HG03460 (cell line): ENCODE measurements at regions not wholly inside any gene's neighbourhood (a gene's known extent, or its start where the extent isn't known, plus 50 kb on each side); places are given as distances from the start of the nearest gene placed in this dataset.
"Not testable (repeated sequence)": the region's sequence is repeated elsewhere in the genome, so short reads cannot be mapped to it uniquely, and the experiment has no call there.

ENCODE experiments used
- ATAC-seq: cut with Tn5 transposase; IDR thresholded peaks from one replicate; pipeline ENCODE4 v1.9.1; 2021; ENCODE audit not compliant: unreplicated experiment

DNA sequence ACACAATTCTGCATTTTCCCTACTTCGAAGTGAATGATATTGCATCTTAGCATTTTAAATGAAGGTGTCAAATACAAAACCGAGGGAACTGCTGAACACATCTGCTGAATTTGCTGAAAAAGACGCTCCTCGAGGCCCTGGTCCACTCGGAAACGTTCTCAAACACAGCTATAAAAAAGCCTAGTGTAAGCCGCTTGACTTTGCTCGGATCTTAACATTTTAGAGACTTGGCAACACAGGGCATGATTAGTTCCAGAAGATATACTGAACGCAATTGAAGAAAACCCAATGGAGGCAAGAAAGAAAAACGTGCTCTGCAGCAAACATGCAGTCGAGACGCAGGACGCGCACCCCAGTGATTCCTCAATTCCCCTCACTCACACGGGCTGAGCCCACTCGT lies 506.4 kb upstream of the AMELY start:
- no peak for ATAC-seq

DNA sequence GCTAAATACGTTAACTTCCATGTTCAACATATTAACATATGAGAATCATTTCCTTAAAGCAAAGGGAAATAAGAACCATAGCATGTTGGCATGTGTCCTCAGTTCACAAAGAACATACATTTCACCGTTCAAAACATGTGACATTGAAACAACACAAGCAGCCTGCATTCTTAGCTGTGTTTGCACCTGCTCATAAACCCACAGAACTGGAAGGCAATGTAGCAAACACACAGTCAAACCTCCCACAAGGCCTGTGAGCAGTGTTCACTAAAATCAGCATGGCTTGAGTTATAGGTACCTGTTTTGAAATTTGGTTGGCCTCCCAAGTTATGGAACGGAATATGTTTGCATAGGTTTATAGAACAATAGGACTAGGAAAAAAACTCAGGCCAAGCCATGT lies 504.9 kb upstream of the AMELY start:
- no peak for ATAC-seq

DNA sequence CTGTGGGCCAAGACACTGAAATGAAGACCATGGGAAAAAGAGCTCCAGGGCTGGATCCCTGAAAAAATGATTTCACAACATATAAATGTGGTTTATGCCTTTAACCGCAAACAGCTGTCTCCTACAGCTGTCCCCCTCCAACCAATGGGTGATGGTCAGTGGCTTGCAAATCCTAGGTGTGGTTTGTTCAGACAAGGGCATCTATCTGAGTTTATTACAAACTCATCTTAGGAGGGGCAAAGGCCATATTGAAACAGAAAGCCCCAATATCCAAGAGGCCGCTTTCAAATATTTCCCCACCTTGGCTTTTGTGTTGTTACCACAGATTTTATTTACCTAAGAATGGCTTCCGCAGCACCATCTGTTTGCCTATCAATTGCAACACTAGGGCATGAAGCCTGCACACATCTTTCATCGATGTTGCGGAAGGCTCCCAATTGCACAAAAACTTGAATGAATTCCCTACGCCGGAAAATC lies 503.6 kb upstream of the AMELY start:
- ATAC-seq = no peak

DNA sequence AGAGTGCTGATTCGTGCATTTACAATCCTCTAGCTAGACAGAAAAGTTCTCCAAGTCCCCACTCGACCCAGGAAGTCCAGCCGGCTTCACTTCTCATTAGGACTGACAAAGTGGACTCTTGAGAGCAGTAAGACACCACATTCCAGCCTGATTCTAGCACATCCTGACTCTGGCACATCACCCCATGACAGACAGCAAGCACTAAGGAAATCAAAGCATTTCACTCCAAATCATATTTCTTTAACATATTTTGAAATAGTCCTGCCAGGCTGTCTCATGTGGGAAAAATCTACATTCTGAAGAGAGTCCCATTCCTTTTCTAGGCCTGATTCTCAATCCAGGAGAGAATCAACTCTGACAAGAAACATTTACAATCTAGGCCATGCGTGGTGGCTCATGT lies 478.5 kb upstream of the AMELY start:
- no peak for ATAC-seq

DNA sequence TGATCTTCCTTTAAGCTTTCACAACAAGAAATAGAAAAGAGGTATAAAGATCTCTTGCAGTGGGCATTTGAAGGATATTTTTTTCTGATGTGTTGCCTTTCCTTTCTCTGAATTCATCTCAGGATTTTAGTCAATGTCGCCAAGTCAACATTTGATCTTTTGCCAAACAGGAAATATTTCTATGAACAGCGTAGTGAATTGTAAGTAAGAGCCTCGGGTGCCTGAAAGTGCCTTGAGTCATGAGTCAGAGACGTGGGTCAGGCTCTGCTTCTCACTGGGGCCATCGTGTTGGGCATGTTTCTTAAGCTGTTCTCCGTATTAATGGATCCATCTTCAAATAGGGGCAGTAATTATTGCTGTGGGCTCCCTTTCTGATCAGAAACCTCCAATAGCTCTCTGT lies 471.4 kb upstream of the AMELY start:
- no peak for ATAC-seq

DNA sequence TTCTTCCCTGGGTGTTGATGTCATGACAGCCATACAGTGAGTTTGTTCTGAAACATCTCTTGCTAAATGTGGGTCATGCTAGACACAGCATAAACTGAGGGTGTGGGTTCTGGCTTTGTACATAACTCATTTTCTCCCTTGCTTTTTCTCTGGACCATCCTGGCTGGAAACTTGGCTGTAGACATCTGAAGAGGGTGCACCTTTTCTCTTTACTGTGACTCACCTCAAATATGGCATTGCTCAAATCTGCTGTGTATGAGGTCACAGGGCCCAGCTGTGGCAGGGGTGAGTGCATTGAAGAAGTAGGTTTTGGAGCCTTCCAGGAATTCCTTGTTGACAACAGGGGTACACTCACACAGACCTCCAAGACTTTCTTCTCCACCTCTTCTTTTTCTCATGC lies 465.5 kb upstream of the AMELY start:
- no peak for ATAC-seq

DNA sequence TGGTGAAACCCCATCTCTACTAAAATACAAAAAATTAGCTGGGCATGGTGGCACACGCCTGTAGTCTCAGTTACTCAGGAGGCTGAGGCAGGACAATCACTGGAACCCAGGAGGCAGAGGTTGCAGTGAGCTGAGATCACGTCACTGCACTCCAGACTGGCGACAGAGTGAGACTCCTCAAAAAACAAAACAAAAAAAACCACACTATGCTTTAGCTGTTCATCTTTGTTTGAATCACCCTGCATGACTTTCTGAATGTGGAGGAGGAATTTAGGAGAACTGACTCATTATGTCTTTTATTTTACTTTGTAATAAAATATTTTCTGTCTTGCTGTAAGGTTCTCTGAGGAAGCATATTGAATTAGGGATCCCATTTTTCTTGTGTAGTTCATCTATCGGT lies 462.9 kb upstream of the AMELY start:
- not testable (repeated sequence) for ATAC-seq

DNA sequence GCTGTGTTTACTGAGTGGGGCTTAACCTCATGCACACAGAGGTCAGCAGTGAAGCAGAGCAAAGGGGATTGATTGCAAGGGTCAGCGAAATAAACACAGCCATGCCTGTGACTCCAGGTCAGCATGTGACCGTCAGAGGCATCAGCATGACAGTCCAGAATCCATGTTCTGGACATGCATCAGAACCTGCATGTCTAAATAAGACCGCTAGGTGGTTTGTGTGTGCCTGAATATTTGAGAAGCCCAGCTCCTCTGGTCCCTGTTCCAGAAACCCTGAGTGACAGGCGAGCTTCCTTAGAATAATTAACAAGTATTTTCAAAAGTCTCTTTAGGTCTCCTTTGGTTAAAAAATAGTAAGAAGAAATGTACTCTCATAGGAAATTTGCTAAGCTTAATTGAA lies 460.4 kb upstream of the AMELY start:
- not testable (repeated sequence) for ATAC-seq

DNA sequence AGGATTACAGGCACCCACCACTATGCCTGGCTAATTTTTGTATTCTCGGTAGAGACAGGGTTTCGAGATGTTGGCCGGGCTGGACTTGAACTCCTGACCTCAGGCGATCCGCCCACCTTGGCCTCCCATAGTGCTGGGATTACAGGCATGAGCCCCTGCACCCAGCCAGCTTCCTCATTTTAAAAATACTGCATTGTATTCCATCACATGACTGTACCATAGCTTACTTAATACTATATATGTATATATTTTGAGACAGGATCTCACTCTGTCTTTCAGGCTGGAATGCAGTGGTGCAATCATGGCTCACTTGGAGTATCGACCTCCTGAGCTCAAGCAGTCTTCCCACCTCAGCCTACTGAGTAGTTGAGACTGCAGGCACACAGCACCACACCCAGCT lies 459.5 kb upstream of the AMELY start:
- not testable (repeated sequence) for ATAC-seq

DNA sequence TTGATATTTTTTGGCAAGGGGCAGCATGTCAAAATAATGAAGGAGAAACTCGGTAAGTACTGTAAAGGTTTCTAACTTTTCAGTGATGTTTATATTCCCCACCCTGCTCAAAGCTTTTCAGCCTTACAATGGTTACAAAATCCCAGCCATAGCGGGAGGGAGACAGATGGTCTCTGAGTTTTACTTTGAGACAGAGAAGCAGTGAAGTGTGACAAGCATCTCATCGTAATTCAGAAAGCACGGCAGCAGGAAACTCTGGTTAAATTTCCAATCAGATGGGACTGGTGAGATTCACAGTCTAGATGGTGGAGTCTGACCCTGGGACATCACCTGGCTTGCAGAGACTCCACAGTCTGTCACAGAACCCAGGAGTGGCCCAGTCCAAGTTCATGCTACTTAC lies 448.0 kb upstream of the AMELY start:
- no peak for ATAC-seq

DNA sequence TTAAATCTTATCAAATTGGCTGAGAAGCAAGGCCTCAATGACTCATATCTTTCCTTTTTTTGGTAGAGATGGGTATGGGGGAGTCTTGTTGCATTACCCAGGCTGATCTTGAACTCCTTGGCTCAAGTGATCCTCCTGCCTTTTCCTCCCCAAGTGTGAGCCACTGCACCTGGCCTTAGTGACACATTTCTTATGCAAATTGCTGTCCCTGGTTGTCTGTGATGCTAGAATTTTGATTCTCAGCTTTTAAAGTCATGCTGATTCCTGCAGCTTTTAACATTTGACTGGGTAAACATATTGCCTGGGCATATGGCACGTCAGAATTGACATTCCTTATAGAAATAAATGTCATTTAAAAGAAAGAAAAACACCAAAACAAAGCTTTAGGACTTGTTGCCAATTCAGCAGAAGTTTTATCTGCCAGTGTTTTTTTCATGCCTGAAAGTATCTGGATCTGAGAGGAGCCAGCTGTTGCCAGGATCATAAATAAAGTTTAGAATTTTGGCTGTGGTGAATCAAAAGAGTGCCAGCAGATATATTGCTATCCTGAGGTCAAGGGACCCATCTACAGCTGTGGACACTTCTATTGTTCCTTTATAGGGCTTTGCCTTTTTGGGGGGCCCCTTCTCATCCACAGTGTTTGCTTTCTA lies 446.7 kb upstream of the AMELY start:
- no peak for ATAC-seq

DNA sequence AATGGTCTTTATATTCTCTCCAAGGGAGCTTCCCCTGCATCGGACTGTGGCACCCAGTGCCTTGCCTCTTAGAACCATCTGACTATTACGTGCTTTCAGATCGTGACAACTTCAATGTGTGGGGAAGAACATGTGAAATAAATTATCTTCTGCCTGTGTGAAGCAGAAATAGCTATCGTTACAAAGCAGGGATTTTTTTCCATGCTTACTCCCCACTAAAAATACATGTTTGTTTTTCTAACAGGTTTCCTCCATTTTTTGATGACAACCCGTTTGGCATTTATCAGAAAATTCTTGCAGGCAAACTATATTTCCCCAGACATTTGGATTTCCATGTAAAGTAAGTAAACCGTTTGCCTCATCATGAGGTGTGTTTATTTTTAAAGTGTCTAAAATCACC lies 444.3 kb upstream of the AMELY start:
- not testable (repeated sequence) for ATAC-seq

DNA sequence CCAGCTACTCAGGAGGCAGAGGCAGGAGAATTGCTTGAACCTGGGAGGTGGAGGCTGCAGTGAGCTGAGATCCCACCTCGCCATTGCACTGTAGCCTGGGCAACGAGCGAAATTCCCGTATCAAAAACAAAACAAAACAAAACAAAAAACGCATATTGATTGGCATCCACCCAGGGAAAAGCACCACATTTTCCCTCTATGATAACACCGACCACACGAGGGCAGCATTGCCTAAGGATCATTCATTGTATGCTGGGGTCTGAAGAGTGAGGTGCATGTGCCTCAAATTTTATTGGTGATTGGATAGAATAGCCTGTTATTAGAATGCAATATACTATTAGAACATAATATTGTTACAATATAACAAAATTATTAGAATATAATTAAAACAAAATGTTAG lies 433.1 kb upstream of the AMELY start:
- no peak for ATAC-seq

DNA sequence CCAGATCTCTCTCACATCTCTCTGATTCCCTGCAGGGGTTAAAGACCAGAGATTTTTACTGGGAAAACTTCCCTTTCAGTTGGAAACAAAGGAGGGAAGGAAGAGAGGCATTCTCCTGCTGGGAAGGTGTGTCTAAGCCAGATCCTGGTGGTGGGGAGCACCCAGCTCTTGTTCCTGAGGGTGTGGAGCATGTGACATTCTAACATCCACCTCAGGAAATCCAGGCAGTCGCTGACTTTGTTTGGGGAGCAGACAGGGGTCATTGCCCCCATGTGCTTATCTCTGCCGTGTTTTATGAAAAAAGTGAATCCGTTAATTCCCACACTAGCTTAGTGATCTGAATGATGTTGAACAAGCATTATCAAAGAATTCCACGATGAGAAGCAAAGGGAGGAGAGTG lies 431.7 kb upstream of the AMELY start:
- no peak for ATAC-seq

DNA sequence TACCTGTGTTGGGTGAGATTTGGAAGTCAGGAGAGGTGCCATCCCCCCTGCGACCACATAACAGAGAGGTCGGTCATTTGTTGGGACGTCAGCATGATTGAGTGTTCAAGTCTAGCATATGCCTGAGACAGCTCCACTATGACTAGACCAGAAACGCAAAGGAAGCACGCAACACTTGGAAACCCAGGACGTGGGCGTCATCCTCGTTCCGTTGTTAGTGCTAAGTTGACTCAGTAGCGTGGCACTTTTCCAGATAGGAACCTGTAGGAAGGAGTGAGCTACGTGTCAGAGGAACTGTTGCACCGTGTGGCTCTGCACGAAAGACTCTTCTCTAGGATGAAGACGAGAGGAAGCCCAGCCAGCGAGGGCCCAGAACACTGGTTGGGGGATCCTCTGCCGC lies 431.2 kb upstream of the AMELY start:
- not testable (repeated sequence) for ATAC-seq

DNA sequence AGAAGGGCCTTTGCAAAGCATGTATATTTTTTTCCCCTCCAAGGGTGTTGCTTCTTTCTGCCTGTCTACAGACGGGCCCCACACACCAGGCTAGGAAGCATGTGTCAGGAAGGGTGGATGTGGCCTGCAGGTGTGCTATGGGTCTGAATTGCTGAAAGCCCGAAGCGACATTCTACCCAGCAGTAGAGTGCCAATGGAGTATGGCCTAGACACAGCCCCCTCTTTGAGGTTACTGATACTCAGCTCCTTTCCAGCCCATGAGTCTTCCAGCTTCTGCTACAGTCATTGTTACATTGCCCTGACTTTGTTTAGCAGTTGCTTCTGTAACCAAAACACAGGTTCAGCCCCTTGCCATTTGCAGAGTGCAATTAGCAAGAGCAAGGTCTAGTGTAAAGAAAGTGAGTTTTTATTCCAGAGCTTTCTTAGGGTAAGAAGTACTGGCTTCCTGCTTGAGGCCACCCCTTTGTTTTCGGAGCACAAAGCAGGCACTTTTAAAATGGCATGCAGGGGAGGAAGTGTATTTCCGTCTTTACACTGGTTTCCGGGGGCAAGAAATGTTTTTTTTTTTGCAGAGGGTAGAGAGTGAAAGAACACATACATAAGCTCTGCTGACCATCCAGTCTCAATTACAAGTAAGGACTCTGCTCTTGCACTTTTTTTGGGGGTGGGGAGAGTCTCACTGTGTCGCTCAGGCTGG lies 428.0 kb upstream of the AMELY start:
- no peak for ATAC-seq

DNA sequence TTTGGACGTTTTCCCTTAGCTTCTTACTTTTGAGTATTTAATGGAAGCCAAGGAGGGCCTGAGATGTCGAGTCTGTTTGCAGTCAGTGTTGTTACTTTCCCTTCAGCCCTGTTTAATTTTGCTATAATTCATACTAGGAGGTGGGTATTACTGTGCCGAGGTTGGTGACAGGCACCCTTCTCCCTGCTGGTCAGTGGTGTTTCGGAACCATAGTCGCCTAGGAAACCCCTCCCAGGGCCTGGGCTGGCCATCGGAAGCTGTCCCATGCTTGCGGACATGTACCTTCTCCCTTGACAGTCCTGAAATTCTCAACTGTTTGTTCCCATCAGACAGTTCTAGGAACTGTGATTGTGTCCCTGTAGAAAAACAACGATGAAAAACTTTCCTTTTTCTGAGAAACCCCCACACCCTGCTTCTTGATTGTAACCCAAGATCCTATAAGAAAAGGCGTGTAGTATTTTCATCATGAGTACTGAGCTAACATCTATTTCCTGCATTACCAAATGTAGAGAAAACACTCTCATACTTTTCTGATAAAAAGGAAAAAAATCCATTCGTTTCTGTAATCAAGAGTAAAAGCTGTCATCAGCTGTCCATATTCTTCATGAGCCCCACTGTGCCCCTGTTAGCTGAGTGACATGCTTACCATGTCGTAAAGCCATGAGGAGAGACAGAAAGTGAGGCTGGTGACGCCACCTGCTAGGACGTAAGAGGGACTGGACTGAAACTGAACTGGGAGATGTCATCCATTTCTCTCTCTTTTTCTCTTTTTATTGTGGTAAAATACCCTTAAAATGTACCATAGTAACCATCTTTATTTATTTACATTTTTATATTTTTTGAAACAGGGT lies 424.7 kb upstream of the AMELY start:
- ATAC-seq = no peak

DNA sequence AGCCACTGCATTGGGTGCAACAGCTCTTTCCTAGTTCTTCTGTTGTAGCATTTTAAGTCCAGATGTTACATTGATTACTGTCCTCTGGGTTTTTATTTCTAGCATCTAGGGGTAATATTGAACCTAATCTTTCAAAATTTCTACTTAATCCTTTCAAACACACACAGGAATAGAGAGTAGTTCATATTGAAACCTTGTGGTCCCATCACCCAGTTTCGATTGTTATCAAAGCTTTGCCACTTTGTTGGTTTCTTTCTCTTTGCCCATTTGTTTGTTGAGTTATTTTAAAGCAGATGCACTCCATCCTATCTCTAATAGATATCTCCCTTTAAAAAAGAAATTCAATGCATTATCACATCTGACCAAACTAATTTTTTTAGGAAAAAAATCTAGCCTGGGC lies 422.9 kb upstream of the AMELY start:
- no peak for ATAC-seq

DNA sequence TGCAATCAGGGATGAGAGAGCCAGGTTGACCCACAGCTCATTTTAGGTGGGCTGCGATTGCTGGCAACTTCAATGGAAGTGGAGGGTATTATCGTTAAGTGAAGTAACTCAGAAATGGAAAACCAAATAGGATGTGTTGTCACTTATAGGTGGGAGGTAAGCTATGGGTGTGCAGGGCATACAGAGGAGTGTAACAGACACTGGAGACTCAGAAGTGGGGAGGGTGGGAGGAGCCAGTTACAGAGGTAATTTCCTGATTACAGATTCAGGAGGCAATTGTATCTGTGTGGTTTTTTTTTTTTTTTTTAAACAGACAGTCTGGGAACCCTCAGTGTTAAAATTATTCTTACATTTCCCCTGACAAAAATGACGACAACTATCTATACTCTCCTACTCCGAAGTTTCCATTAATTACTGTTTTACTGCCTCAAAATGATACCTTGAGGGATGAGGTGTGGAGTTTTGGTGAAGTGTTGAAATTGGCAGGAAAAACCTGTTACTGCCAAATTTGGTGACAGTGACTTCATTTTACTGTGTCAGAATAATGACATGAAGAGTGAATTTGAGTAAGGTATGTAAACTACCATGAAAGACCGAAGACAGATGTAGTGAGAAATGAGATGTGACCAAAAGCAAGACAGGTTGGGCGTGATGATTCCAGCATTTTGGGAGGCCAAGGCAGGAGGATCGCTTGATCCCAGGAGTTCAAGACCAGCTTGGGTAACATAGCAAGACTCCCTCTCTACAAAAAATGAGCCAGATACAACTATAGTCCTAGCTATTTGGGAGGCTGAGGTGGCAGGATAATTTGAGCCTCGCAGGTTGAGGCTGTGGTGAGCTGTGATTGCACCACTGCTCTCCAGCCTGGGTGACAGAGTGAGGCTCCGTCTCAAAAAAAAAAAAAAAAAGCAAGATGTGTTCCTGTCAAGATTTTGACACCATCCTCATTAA lies 415.0 kb upstream of the AMELY start:
- no peak for ATAC-seq

DNA sequence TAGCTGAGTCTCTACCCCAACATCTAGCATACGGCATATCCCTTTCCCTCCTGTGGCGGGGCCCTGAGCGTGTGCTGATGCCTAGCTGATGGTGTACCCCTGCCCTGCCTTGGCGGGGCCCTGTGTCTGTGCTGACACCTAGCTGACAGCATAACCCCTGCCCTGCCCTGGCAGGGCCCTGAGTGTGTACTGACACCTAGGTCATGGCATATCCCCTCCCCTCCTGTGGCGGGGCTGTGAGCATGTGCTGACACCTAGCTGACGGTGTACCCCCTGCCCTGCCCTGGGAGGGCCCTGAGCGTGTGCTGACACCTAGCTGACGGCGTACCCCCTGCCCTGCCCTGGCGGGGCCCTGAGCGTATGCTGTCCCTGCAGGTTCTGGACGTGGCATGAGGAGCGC lies 414.0 kb upstream of the AMELY start:
- no peak for ATAC-seq

DNA sequence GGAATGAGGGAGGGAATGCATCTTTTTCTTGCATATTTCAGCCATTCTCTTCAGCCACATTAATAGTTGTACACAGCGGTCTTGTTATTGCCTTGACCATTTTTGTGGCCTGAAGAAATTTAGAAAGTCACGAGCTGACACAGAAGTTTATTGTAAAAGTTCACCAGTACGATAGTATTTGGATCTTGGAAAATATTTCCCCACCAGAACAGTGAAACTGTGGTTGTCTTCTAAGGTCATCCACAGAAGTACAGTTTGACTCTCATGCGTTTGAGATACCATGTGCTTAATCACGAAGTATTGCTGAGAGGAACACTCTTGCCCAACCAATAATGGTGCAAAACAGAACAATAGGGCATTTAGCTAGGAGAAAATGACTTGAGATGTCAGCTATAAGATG lies 409.2 kb upstream of the AMELY start:
- no peak for ATAC-seq
